ENCODE measurements at regions not wholly inside any gene's neighbourhood (a gene's known extent, or its start where the extent isn't known, plus 50 kb on each side); places are given as distances from the start of the nearest gene placed in this dataset.

- Histone ChIP-seq H2AFZ (replicated peaks; ENCODE audit: low read length, poor library complexity) (no peak overlapping the region), H3K4me3 (ENCODE audit: insufficient read depth, low read depth, low read length) (no peak overlapping the region), H2AK9ac (replicated peaks; ENCODE audit: low read depth, low read length, poor library complexity) (no peak overlapping the region), H4K8ac (ENCODE audit: low read depth in 2 of 2, low read length in 2 of 2) (no peak overlapping the region), H3K9me1 (ENCODE audit: insufficient read depth, low read length) (no peaks in the 10 kb centered on the region), H3K56ac (ENCODE audit: extremely low read depth, insufficient read depth, low read length) (no peak overlapping the region), H3K4me1 (ENCODE audit: control insufficient read depth, insufficient read depth, low read length) (no peaks in the 10 kb centered on the region), H3K79me1 (ENCODE audit: low read depth in 1 of 2, low read length in 2 of 2) (no peaks in the 10 kb centered on the region), H3K36me3 (ENCODE audit: control insufficient read depth, insufficient read depth, low read length) (no peaks in the 10 kb centered on the region), H3K27me3 (ENCODE audit: control insufficient read depth, insufficient read depth, low read length) (peaks cover 13% of the 10 kb centered on the region), H2AK5ac (ENCODE audit: low read depth, low read length) (no peak overlapping the region), H3K4ac (ENCODE audit: low read depth, low read length) (no peak overlapping the region), H2BK15ac (ENCODE audit: low read depth, low read length) (no peak overlapping the region), H2BK20ac (ENCODE audit: low read depth, low read length) (no peak overlapping the region), H3K18ac (ENCODE audit: low read depth, low read length) (no peak overlapping the region), H4K91ac (ENCODE audit: insufficient read depth, low read depth, low read length) (no peak overlapping the region), H3K23ac (ENCODE audit: low read depth, low read length) (no peak overlapping the region), H3K4me2 (ENCODE audit: low read depth, low read length) (no peak overlapping the region), H2BK5ac (ENCODE audit: low read depth, low read length, poor library complexity, severe bottlenecking) (no peak overlapping the region), H3K14ac (replicated peaks; ENCODE audit: low read depth, low read length) (no peak overlapping the region), H3K27ac (ENCODE audit: insufficient read depth, low read length) (no peak overlapping the region), H4K5ac (ENCODE audit: low read depth, low read length) (no peak overlapping the region), H4K20me1 (ENCODE audit: insufficient read depth, low read length) (no peaks in the 10 kb centered on the region), H3K9me3 (ENCODE audit: control insufficient read depth, insufficient read depth, low read length) (peaks cover 10% of the 10 kb centered on the region; the same call in 1 of the 2 replicates), H2BK120ac (ENCODE audit: low read depth, low read length) (no peak overlapping the region), H3K9ac (ENCODE audit: low read depth, low read length) (no peak overlapping the region)
- intact Hi-C loops (cut with micrococcal nuclease) (no loop called here), in situ Hi-C loops (cut with MboI; ENCODE audit: low sequenced_read_pairs) (no loop called here), dilution Hi-C loops (cut with HindIII; ENCODE audit: low sequenced_read_pairs, unreplicated experiment) (no loop called here)
- no peak for ATAC-seq (ENCODE audit: low read depth)
- ChIA-PET POLR2A (ENCODE audit: unreplicated experiment) (no interaction called here), CTCF (no interaction called here)
- BruUV-seq (replicated peaks) = no TSS peak
- no CpG with 5 or more reads among the region's 37 CpGs for WGBS, 2 experiments (ENCODE audit: extremely low coverage in 2 of 2, insufficient read length in 1 of 2)
- TF ChIP-seq FOS (IDR thresholded peaks at IDR 0.05; ENCODE audit: low read depth, low read length) (no peak), ELK1 (IDR thresholded peaks at IDR 0.05; ENCODE audit: borderline replicate concordance, low read depth, low read length) (no peak)
- DNase-seq = no peak
Observed at GRCh38 chr3:45306406-45307008, 80.4 kb upstream of the TMEM158 start.
